ENCODE measurements at regions not wholly inside any gene's neighbourhood (a gene's known extent, or its start where the extent isn't known, plus 50 kb on each side); places are given as distances from the start of the nearest gene placed in this dataset.
A peak's percentile ranks its signal among the peaks of the same experiment; 100 is the strongest.

DNA sequence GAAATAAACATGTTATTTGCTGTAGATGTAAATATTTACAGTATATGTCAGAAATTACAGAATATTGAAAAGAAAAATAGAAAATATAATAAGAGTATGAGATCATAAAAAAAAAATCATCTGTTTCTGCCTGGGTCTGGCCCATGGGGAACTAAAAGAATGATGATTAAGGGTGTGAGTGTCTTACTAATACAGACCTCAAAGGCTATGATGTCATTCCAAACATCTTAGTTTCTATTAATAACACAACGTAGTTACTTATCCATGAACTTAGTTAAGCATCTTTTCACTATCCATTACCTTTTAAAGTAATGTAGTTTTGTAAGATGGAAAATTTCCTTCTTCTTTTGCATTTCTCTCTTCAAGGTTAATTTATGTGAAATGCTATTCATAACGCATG lies 542.7 kb upstream of the TSPY4 start:
- Histone ChIP-seq H3K36me3 (no peaks in the 10 kb centered on the region), H3K4me1 (no peaks in the 10 kb centered on the region), H3K27me3 (no peaks in the 10 kb centered on the region), H3K9me3 (no peaks in the 10 kb centered on the region), H3K27ac (no peak overlapping the region), H3K4me3 (no peak overlapping the region)
- intact Hi-C loops (cut with DNase I), result no loop called here
- 77 to 82% methylated on average over 2 of the region's 2 CpGs for WGBS, 2 donors
- no peak for DNase-seq
- TF ChIP-seq POLR2AphosphoS5 (IDR thresholded peaks at IDR 0.05) (no peak), EP300 (IDR thresholded peaks at IDR 0.05) (no peak), POLR2A (IDR thresholded peaks at IDR 0.05) (no peak)
- TF ChIP-seq, protein P1, sequence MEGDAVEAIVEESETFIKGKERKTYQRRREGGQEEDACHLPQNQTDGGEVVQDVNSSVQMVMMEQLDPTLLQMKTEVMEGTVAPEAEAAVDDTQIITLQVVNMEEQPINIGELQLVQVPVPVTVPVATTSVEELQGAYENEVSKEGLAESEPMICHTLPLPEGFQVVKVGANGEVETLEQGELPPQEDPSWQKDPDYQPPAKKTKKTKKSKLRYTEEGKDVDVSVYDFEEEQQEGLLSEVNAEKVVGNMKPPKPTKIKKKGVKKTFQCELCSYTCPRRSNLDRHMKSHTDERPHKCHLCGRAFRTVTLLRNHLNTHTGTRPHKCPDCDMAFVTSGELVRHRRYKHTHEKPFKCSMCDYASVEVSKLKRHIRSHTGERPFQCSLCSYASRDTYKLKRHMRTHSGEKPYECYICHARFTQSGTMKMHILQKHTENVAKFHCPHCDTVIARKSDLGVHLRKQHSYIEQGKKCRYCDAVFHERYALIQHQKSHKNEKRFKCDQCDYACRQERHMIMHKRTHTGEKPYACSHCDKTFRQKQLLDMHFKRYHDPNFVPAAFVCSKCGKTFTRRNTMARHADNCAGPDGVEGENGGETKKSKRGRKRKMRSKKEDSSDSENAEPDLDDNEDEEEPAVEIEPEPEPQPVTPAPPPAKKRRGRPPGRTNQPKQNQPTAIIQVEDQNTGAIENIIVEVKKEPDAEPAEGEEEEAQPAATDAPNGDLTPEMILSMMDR (IDR thresholded peaks at IDR 0.05), result no peak

DNA sequence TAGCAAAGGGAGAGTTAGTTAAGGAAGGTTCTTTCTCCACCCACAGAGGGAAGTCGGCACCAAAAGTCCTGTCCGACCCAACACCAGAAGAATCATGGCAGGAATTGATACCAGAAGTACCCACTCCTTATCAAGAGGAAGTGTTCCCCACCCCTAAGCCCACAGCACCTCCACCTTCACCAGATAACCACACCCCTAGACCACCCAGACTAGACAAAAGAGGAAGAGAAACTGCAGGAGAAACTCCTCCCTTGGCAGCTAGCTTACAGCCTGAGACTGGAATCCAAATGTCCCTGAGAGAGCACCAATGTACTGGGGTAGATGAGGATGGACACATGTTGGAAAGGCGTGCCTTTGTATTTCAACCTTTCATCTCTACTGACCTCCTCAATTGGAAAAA lies 532.9 kb upstream of the TSPY4 start:
- H3K36me3 ChIP-seq, result no peaks in the 10 kb centered on the region
- H3K9me3 ChIP-seq, result no peaks in the 10 kb centered on the region
- H3K4me3 ChIP-seq, result no peak overlapping the region
- no peak for DNase-seq
- H3K4me1 ChIP-seq, result no peaks in the 10 kb centered on the region
- WGBS, 2 donors, result 91 to 96% methylated on average over 3 of the region's 3 CpGs
- H3K27ac ChIP-seq, result no peak overlapping the region
- intact Hi-C loops (cut with DNase I), result no loop called here
- H3K27me3 ChIP-seq, result no peaks in the 10 kb centered on the region
- TF ChIP-seq EP300 (IDR thresholded peaks at IDR 0.05) (no peak), POLR2A (IDR thresholded peaks at IDR 0.05) (no peak), POLR2AphosphoS5 (IDR thresholded peaks at IDR 0.05) (no peak)
- TF ChIP-seq, protein P1 (IDR thresholded peaks at IDR 0.05), result no peak

DNA sequence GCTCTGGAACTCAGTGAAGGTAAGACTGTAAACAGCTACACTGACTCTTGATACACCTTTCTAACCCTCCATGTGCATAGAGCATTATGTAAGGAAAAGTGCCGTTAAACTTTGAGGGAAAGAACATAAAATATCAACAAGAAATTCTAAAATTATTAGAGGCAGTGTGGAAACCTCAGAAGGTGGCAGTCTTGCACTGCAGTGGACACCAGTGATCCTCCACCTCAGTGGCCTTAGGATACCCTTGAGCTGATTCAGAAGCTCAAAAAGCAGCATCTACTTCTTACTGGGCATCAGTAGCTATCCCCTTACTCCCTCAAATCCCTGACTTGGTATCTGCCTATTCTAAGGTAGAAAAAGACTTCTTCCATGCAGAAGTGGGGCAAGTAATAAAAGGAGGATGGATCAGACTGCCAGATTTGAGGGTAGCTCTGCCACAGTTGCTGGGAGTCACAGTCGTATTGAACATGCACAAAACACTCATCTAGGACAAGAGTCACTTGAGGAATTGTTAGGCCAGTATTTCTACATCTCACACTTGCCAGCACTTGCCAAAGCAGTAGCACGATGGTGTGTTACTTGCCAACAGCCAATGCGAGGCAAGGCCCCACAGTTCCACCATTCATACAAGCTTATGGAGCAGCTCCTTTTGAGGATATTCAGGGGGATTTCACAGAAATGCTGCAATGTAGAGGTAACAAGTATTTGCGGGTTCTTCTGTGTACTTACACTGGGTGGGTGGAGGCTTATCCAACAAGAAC lies 529.4 kb upstream of the TSPY4 start:
- TF ChIP-seq, protein P1 (IDR thresholded peaks at IDR 0.05), result peak in 1 of 4 experiments; percentile 41
- TF ChIP-seq EP300 (IDR thresholded peaks at IDR 0.05), result no peak
- no peaks in the 10 kb centered on the region for H3K27me3 ChIP-seq
- H3K27ac ChIP-seq, result no peak overlapping the region
- 81 to 83% methylated on average over 5 of the region's 5 CpGs for WGBS, 2 donors
- H3K4me3 ChIP-seq, result no peak overlapping the region
- no peaks in the 10 kb centered on the region for H3K9me3 ChIP-seq
- intact Hi-C loops (cut with DNase I), result no loop called here
- H3K36me3 ChIP-seq, result no peaks in the 10 kb centered on the region
- DNase-seq, result no peak
- no peaks in the 10 kb centered on the region for H3K4me1 ChIP-seq

DNA sequence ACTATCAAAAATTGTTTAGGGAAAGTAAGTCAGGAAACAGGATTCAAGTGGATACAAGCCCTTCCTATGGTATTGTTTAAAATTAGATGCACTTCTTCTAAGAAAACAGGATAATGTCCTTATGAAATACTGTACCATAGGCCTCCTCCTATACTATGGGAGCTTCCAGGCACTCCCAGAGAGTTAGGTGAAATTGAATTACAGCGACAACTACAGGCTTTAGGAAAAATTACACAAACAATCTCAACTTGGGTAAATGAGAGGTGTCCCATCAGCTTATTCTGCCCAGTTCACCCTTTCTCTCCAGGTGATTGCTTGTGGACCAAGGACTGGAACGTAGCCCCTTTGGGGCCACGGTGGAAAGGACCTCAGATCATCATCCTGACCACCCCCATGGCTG lies 528.7 kb upstream of the TSPY4 start:
- WGBS, 2 donors, result 32 to 41% methylated on average over 3 of the region's 3 CpGs

More for the DNA sequence above, 528.7 kb upstream of the TSPY4 start:
- no peaks in the 10 kb centered on the region for H3K4me1 ChIP-seq
- no peak for DNase-seq
- H3K36me3 ChIP-seq, result no peaks in the 10 kb centered on the region
- H3K9me3 ChIP-seq, result no peaks in the 10 kb centered on the region
- no peaks in the 10 kb centered on the region for H3K27me3 ChIP-seq
- no peak for TF ChIP-seq EP300 (IDR thresholded peaks at IDR 0.05)
- no peak for TF ChIP-seq POLR2A (IDR thresholded peaks at IDR 0.05)
- TF ChIP-seq POLR2AphosphoS5 (IDR thresholded peaks at IDR 0.05), result no peak
- TF ChIP-seq, protein P1 (IDR thresholded peaks at IDR 0.05), result no peak
- no peak overlapping the region for H3K27ac ChIP-seq
- no peak overlapping the region for H3K4me3 ChIP-seq
- intact Hi-C loops (cut with DNase I), result no loop called here

Measured in sigmoid colon (tissue), 6 donors.